Loucy (cell line): ENCODE measurements at regions not wholly inside any gene's neighbourhood (a gene's known extent, or its start where the extent isn't known, plus 50 kb on each side); places are given as distances from the start of the nearest gene placed in this dataset.

Source experiments
- H2AFZ ChIP-seq: fragments of 200-600 bp; sonication (generic); 2 replicates; pipeline ENCODE4 v1.6.0; 2016; ENCODE audit warnings: antibody characterized with exemption, mild to moderate bottlenecking, low read length, moderate library complexity
- H3F3A ChIP-seq: fragments of 200-600 bp; 2 replicates; pipeline ENCODE4 v1.6.0; 2016; ENCODE audit warnings: antibody characterized with exemption, low read depth, mild to moderate bottlenecking
- H3K27me3 ChIP-seq: fragments of 200-600 bp; sonication (generic); 2 replicates; pipeline ENCODE4 v1.6.1; 2014; ENCODE audit warnings: low read length, mild to moderate bottlenecking; ENCODE audit not compliant: insufficient read depth, poor library complexity, severe bottlenecking
- H3K36me3 ChIP-seq: fragments of 200-600 bp; sonication (generic); 2 replicates; pipeline ENCODE4 v1.6.1; 2016; ENCODE audit warnings: low read length; ENCODE audit not compliant: insufficient read depth
- H3K4me1 ChIP-seq: fragments of 200-600 bp; sonication (generic); 2 replicates; pipeline ENCODE4 v1.5.1; 2014; ENCODE audit warnings: low read length, mild to moderate bottlenecking; ENCODE audit not compliant: insufficient read depth, poor library complexity, severe bottlenecking
- H3K4me2 ChIP-seq: fragments of 200-600 bp; sonication (generic); 2 replicates; pipeline ENCODE4 v1.6.0; 2014; ENCODE audit warnings: antibody characterized with exemption, low read length, low read depth, mild to moderate bottlenecking; ENCODE audit not compliant: poor library complexity, severe bottlenecking
- H3K4me3 ChIP-seq: fragments of 200-600 bp; sonication (generic); 2 replicates; pipeline ENCODE4 v1.5.1; 2014; ENCODE audit warnings: low read length, mild to moderate bottlenecking, mixed read lengths; ENCODE audit not compliant: poor library complexity, severe bottlenecking
- H3K79me2 ChIP-seq: fragments of 200-600 bp; sonication (generic); 2 replicates; pipeline ENCODE4 v1.6.1; 2014; ENCODE audit warnings: low read length; ENCODE audit not compliant: insufficient read depth
- H3K9ac ChIP-seq: fragments of 200-600 bp; sonication (generic); 2 replicates; pipeline ENCODE4 v1.6.0; 2014; ENCODE audit warnings: mild to moderate bottlenecking, low read depth, low read length, moderate library complexity; ENCODE audit not compliant: poor library complexity, severe bottlenecking
- H3K9me2 ChIP-seq: fragments of 200-600 bp; sonication (generic); replicated peaks from 2 replicates; pipeline ENCODE4 v1.6.1; 2016; ENCODE audit warnings: low read depth, low read length, mixed read lengths
- H3K9me3 ChIP-seq: fragments of 200-600 bp; sonication (generic); 2 replicates; pipeline ENCODE4 v1.6.1; 2014; ENCODE audit warnings: mild to moderate bottlenecking, antibody characterized with exemption, low read length, low read depth; ENCODE audit not compliant: insufficient read depth
- H4K20me1 ChIP-seq: fragments of 200-600 bp; sonication (generic); 2 replicates; pipeline ENCODE4 v1.6.0; 2014; ENCODE audit warnings: antibody characterized with exemption, low read length, mild to moderate bottlenecking; ENCODE audit not compliant: insufficient read depth, poor library complexity, severe bottlenecking
- CTCF ChIP-seq: fragments of 200-600 bp; sonication (generic); conservative IDR thresholded peaks from 2 replicates; pipeline ENCODE4 v1.5.1; 2014; ENCODE audit warnings: mild to moderate bottlenecking, antibody characterized with exemption, low read length
- EZH2phosphoT487 ChIP-seq: fragments of 200-600 bp; IDR thresholded peaks from 2 replicates; pipeline ENCODE4 v1.6.1; 2018; ENCODE audit warnings: antibody characterized with exemption, mild to moderate bottlenecking, moderate library complexity, borderline replicate concordance

GRCh38 chr14:95374239-95374997 lies 54.7 kb upstream of the CLMN start:
- no peaks in the 10 kb centered on the region for H3K36me3 ChIP-seq
- peaks cover 1% of the 10 kb centered on the region; the same call in 1 of the 2 replicates for H3K9me3 ChIP-seq
- no peaks in the 10 kb centered on the region for H3K79me2 ChIP-seq
- no peaks in the 10 kb centered on the region for H3K4me1 ChIP-seq
- no peaks in the 10 kb centered on the region for H3K9me2 ChIP-seq
- H4K20me1 ChIP-seq, result no peaks in the 10 kb centered on the region
- no peak overlapping the region for H2AFZ ChIP-seq
- no peak overlapping the region for H3K9ac ChIP-seq
- H3K27me3 ChIP-seq, result no peaks in the 10 kb centered on the region
- no peaks in the 10 kb centered on the region for H3F3A ChIP-seq
- H3K4me2 ChIP-seq, result no peak overlapping the region
- TF ChIP-seq CTCF, result no peak
- no peak for TF ChIP-seq EZH2phosphoT487
- H3K4me3 ChIP-seq, result no peak overlapping the region

- Histone ChIP-seq H4K20me1 (no peaks in the 10 kb centered on the region), H3K9ac (no peak overlapping the region), H2AFZ (no peak overlapping the region), H3K27me3 (no peaks in the 10 kb centered on the region), H3K4me2 (no peak overlapping the region), H3K4me1 (no peaks in the 10 kb centered on the region), H3K4me3 (no peak overlapping the region), H3K9me2 (no peaks in the 10 kb centered on the region), H3K79me2 (no peaks in the 10 kb centered on the region), H3K36me3 (no peaks in the 10 kb centered on the region), H3K9me3 (no peaks in the 10 kb centered on the region), H3F3A (no peaks in the 10 kb centered on the region)
- TF ChIP-seq EZH2phosphoT487 (no peak), CTCF (no peak)
Observed at GRCh38 chr14:95370076-95370475, 50.4 kb upstream of the CLMN start.
